HG02623 (cell line): ENCODE measurements at regions not wholly inside any gene's neighbourhood (a gene's known extent, or its start where the extent isn't known, plus 50 kb on each side); places are given as distances from the start of the nearest gene placed in this dataset.
"Not testable (repeated sequence)": the region's sequence is repeated elsewhere in the genome, so short reads cannot be mapped to it uniquely, and the experiment has no call there.

Experiments used
- ATAC-seq: cut with Tn5 transposase; IDR thresholded peaks from one replicate; pipeline ENCODE4 v1.9.1; 2021; ENCODE audit warnings: moderate library complexity; ENCODE audit not compliant: unreplicated experiment

DNA sequence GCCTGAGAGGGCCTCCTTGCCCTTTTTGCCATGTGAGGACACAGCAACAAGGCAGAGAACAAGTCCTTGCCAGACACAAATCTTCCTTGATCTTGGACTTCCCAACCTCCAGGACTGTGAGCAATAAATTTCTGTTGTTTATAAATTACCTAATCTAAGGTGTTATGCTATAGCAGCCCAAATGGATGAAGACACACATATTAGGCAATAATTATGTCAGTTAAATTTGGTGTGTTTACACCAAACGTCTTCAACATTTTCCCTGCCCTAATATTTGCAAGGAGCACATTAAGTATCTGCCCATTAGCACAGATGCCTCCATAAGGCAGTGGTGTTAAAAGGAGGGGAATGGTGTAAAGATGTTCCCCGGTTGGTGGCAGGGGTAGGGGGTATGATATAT, 94.8 kb downstream of the ETS2 start:
- no peak for ATAC-seq

DNA sequence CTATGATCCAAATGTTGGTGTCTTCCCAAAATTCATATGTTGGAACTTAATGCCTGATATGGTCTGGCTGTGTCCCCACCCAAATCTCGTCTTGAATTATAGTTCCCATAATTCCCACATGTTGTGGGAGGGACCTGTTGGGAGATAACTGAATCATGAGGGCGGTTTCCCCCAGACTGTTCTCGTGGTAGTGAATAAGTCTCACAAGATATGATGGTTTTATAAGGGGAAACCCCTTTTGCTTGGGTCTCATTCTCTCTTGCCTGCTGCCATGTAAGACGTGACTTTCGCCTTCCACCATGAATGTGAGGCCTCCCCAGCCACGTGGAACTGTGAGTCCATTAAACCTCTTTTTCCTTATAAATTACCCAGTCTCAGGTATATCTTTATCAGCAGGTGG, 94.3 kb downstream of the ETS2 start:
- ATAC-seq: not testable (repeated sequence)

DNA sequence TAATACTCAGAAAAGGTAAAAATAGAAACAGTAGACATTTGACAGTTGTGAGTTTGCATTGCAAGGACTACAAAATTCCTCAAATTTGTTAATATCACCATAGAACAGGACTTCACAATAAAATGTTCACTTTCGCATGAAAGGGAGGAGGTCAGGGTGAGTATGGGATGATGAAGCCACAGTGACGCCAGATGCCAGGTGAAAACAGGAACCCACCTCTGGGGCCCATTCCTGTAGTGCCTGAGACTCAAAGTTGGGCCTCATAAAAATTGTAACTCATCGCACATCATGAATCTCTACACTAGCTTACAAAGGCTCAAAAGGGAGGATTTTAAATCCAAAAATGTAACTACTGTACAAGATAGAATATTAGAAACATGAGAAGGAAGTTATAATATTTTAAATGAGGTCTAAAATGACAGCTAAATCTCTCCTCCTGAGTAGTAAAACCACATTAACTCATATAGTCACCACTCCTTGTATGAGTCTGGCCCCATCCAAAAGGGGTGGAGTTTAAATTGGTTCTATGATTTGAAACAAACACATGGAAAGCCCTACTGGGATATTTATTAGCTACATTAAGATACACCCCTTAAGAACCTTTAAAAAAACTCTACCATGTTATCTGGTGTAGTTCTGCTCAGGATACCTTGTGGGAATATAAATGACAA, 93.7 kb downstream of the ETS2 start:
- no peak for ATAC-seq

DNA sequence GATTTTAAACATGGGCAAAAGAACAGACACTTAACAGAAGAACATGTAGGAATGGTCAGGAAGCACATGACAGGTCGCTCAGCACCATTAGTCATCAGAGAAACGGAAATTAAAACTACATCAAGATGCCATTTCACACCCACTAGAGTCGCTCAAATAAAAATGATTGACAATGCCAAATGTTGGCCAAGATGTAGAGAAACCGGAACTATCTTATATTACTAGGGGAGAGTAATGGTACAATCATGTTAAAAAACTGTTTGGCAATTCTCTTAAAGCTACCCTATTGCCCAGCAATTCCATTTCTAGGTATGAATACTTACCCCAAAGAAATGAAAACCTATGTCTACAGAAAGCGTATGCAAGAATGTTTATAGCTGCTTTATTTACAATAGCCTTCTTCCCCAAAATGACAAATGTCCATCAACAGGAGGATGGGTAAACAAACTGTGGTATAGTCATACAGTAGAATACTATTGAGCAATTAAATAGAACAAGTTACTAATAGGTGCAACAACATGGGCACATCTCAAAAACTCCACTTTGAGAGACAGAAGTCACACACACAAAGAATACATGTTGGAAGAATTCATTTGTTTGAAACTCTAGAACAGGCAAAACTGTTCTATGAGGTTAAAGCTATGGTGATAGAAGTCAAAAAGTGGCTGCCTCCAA, 92.8 kb downstream of the ETS2 start:
- no peak for ATAC-seq

DNA sequence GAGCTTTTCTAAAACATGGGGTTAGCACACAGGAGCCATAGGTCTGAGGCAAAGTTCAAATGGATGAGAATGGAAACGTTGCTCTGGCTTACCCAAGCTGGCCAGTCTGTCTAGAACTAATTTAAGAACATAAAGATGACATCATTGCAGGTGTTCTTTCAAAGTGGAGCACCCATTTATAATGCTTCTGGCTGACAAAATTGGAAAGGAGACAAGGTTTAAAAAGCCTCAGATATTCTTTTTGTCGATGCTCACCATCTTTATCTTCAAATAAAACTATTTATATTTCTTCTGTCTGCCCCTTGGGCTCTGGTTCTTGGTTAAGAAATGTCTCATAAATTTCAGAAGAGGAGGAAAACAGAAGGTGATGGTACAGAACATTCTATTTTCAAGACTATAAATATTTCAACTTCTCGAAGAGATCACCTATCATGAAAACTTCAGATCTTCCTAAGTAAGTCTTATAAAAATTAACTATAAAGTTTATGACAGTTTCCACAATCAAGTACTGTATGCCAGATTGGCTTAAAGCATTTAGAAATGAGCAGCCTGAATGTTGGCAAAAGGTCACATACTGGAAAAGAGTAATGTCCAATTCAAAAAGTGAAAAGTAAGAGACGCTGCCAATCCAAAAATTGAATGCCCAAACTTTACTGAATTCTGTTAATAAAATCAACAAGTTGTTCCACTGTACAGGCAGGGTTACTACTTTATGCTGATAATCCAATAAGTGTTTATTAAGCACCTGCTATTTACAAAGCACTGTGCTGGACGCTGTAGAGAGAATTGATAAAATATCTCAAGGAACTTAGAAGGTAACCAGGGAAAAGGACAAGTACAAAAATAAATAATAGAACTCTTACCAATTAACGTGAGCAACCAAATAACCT, 92.0 kb downstream of the ETS2 start:
- ATAC-seq: no peak

DNA sequence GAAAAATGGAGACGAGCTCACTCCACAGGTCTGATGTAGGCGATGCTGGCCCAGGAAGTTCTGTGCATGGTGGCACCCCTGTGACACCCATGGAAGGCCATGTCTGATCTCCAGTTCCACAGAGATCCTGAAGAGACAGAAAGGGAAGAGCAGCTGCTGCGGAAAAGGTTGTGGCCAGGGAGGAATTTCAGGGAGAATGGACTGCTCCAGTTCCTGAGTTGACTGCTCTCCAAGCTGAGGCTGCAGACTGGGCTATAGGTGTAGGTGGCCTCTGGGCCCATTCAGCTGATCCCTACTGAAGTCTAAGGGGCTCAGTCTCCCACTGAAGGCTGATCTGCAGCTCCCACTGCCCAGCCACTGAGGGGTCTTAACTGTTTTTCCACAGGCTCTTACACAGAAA, 89.2 kb downstream of the ETS2 start:
- ATAC-seq: no peak

DNA sequence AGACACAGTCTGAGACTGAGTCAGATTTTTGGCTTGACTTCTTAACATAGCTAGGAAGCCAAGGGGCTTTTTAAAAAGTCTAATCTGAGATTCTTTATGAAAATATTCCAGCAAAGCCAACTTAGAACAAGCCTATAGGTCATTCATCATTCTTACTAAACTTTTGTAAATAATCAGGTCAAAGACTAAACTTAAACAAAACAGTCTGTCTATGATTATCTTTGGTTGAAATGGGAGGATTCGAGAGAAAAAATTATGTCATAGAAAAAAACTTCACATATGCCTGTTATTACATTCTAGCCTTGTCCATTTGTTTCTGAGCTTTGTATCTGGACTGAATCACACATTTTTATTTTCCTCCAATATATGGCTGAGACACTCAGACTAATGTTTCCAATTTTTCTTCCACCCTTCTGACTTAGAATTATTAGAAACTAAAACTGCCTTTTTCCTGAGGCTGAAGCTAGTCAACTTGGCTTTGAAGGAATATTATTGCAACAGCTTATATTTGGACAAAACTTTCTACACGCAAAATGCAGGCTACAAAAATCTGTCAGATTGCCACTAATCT, 83.3 kb downstream of the ETS2 start:
- no peak for ATAC-seq

DNA sequence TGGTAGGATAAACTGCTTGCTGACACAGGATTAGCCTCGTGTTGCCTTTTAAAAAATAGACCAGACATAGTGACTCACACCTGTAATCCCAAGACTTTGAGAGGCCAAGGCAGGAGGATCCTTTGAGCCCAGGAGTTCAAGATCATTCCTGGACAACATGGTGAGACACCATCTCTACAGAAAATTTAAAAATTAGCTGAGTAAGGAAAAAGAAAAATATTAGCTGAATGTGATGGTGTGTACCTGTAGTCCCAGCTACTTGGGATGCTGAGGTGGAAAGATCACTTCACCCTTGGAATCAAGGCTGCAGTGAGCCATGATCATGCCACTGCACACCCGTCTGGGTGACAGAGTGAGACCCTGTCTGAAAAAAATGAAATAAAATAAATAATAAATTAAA, 82.0 kb downstream of the ETS2 start:
- no peak for ATAC-seq

DNA sequence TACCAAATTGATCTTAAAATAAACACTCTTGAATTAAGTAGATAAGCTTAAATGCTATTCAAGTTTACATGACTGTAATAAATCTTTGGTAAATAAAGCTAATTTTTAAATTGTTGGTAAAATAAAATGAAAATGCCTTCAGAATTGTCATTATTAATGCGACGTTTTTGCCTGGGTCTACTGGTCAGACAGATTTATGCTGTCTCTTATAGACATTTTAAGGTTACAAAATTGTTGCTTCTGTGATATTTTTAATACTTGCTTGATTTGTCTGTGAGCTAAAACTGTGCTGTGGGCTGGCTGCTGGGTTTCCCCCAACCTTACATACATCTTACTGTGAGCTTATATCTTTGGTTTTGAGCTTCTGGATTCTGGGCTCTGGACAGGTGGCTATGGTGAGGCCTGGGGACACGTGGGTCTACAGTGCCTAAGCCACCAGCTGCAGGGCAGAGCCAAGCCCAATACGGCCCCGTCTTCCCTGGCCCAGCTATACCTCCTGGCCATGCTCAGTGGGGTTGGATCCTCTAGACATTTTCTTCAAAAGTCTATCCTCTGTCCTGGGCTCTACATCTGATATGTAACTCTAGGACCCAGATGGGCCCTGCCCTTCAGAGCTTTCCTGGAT, 81.4 kb downstream of the ETS2 start:
- ATAC-seq: no peak

DNA sequence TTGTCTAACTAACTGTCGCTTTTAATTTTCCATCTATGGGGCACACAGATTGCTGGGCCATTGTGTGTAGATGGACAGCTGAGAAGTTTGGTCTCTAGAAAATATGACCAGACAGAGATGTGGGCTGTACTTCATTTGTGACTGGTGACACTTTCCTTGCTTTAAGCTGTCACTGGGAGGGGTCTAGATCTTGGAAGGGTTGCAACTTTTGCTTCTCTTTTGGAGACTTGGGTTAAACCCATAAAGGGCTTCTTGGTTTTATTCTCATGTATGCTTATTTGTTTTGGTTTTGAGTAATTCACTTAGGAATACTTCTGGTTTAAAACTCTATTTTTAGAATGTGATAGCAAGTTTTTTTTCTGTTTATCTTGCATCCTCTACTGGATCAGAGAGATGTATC, 80.2 kb downstream of the ETS2 start:
- ATAC-seq: no peak

DNA sequence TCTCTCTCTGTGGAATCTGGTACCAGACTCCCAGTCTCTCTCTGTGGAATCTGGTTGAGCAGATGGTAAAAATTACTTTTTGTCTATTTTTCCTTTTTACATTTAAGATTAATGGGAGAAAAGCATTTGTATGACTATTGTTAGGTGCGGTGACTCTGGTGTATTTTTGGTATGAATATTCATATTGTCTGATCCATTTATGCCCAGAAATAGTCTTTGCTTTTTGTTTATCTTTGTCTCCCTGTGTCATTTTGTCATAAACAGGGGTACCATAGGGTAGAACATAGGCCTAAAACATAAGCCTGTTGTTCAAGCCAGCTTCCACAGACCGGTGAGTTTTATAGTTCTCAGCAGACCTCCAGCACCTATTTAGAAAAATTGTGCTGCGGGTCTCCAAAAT, 78.7 kb downstream of the ETS2 start:
- ATAC-seq: no peak

DNA sequence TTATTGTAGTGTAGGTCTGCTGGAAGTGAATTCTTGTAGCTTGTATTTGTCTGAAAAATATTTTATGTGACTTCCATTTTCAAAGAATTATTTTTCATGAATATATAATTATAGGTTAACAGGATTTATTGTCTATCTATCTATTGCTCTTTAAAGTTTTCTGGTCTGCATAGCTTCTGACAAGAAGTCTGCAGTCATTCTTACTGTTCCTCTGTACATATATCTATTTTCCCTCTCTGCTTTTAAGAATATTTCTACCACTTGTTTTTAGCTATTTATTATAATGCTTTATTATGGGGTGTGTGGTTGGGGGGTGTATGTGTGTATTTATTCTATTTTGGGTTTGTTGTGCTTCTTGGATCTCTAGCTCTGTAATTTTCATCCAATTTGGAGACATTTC, 77.4 kb downstream of the ETS2 start:
- ATAC-seq: no peak

DNA sequence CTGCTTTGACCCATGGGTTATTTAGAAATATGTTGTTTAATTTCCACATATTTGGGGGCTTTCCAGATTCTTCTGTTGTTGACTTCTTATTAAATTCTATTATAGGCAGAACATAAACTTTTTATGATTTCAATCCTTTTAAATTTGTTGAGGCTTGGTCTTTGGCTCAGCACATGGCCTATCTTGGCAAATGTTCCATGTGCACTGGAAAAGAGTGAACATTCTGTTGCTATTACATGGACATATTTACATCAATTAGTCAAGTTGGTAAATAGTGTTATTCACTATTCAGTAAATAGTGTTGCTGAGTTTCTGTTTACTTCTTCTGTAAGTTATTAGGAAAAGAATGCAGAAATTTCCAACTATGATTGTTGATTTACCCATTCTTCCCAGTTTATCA, 75.4 kb downstream of the ETS2 start:
- no peak for ATAC-seq

DNA sequence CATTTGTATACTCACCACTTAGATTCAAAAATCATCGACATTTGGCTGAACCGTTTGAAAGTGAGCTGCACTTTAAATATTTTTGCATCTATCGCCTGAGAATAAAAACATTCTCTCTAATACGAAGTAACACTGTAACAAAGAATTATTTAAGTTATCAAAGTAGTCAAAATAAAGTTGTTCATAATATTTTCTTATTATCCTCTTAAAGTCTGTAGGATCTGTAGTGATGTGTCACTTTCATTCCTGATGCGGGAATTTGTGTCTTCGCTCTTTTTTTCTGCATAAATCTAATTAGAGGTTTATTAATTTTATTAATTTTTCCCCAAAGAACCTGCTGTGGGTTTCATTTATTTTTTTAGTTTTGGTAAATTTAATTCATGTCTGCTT, 74.8 kb downstream of the ETS2 start:
- ATAC-seq: no peak

DNA sequence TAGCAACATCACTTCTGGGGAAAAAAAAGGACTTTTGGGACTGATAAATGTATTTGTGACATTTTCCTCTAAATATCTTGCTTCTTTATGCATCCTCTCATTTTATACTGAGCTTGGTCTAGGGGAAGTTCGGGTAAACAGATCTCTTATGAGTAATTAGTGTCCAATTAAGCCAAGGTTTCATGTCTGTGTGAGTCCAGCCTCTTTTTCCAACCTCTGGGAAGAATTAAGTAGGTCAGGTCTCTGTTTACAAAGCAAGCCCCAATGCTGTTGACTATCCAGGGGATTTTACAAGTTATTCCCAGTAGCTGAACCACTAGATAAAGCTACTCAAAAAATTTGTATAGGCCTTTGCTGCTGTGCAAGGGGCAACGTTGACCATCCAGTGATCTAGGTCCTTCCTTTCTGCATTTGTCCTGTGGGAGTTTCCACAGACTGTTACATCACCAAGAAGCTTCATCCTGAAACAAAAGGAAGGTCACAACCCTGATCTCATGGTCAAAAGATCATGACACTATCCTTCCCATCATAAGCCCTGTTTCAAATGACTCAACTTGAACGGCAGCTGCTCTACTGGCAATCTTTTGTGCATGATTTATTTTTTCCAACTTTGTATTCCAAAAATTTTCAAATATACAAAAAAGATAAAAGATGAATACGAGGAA, 74.3 kb downstream of the ETS2 start:
- ATAC-seq: no peak

DNA sequence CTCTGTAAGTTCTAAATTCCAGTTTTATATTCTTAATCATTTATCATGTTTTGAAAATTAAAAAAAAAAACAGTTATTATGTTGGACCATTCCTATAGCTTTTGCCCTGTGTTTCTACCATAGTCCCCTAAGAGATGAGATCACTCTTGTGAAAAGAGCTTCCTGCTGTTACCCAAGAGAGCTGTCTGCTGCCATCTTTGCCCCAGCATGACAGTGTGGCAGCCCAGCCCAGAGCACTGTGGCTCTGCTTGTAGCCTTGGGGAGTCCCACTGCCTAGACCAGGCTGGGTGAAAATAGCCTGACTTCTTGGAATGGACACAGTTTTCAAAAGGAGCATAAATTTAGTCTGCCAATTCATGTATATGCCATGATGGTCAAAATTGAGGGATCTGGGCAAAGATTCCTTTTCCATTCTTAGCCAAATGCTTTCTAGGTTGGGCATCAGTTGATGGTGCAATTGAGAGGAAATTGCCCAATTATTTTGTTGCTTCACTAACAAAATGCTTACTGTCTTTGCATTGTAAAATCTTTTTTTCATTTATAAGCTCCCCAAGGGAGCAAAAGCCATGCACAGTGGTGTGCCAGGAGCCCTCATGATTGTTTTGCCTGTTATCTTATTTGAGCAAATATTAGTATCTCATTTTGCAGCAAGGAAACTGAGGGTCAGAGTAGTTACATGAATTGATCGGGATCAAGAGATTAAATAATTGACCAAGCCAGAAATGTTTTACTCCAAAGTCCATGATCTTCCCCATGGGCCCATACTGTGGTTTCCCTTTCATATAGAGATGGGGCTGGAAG, 72.8 kb downstream of the ETS2 start:
- ATAC-seq: no peak

DNA sequence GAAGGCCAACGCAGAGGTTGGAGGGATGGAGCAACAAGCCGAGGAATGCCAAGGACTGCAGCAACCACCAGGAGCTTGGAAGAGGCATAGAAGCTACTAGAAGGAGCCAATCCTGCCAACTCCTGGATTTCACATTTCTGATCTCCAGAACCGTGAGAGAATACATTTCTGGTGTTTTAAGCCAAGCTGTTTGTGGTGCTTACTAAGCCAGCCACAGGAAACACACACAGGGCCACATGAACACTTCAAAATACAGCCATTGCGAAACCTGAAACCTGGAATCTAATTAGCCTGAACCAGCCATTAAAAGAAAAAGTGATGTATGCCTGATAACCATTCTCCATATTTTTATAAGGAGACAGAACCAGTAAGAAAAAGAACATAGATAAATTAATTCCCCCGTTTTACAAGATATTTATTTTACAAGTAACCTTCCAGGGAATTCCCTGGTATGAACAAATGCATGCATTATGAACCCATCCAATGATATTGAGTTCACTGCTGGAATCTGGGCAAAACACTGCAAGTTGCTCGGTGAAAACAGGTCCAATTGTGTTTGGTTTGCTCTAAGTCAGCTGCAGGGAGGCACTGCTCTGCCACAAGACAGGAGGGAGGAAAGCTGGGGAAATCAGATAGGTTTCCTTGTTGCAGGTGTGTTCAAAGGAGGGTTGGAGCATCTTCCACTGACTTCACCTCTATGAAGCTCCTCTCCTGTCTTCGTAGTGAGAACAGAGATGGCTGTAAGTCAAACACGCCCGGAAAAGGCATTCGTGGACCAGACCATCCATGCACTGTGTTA, 70.2 kb downstream of the ETS2 start:
- ATAC-seq: no peak
